Psoas muscle (tissue), 7 donors: ENCODE measurements at regions not wholly inside any gene's neighbourhood (a gene's known extent, or its start where the extent isn't known, plus 50 kb on each side); places are given as distances from the start of the nearest gene placed in this dataset.

ENCODE experiments used
- ATAC-seq, 4 donors: fragments of 200-7000 bp; cut with Tn5 transposase; one replicate each; pipeline ENCODE4 v1.9.1; 2020; ENCODE audit warnings: moderate library complexity in 3 of 4, mild to moderate bottlenecking in 2 of 4
- DNase-seq, 2 donors: peaks; one replicate each; pipeline ENCODE4 v3.0.0-alpha.2; 2020
- H3K27ac ChIP-seq: fragments of 200-600 bp; one replicate; pipeline ENCODE4 v1.8.0; 2022
- H3K27me3 ChIP-seq, 3 donors: fragments of 200-600 bp in 1 of 3; one replicate each; pipeline versions ENCODE4 v1.6.1 to v1.8.0; 2013 to 2022; ENCODE audit warnings: low read length in 2 of 3, mild to moderate bottlenecking in 2 of 3, moderate library complexity in 1 of 3; ENCODE audit not compliant: insufficient read depth in 3 of 3
- H3K36me3 ChIP-seq, 2 donors: fragments of 200-600 bp in 1 of 2; one replicate each; pipeline versions ENCODE4 v1.6.1 to v1.8.0; 2013 to 2022; ENCODE audit warnings: low read depth in 1 of 2, mild to moderate bottlenecking in 1 of 2, moderate library complexity in 1 of 2; ENCODE audit not compliant: insufficient read depth in 1 of 2
- H3K4me1 ChIP-seq: fragments of 200-600 bp; one replicate; pipeline ENCODE4 v1.8.0; 2022
- H3K4me3 ChIP-seq: fragments of 200-600 bp; one replicate; pipeline ENCODE4 v1.8.0; 2022; ENCODE audit warnings: mild to moderate bottlenecking
- H3K9me3 ChIP-seq: fragments of 200-600 bp; one replicate; pipeline ENCODE4 v1.8.0; 2022
- WGBS, 3 donors: extraction: QIAGEN DNeasy Blood & Tissue Kit; methylation state at CpG; one replicate each; pipeline versions ENCODE4 v1.1.6 to v1.1.7; 2013; 5-methylcytosine and 5-hydroxymethylcytosine counted together
- intact Hi-C, 2 donors: fragments of 100-400 bp; cut with DNase I; formaldehyde crosslinking; loops; one replicate each; pipeline versions ENCODE4 v1.11.0 to v1.14.2; 2022
- TF ChIP-seq, protein P1 (sequence below): fragments of 200-600 bp; IDR thresholded peaks from one replicate; pipeline ENCODE4 v1.8.0; 2022; ENCODE audit warnings: antibody characterized with exemption
- donor health status: healthy with polysubstance abuse.
- donor health status: DM: no; HTN: no; CAD: no; lungs with moderate emphysema.
- donor health status: Bipolar disorder and iron deficiency.
- donor health status: healthy.
- donor health status: DM: yes; HTN: yes; CAD: no.
- donor health status: DM: no; HTN: no; CAD: no.
- donor health status: DM: yes; HTN: yes; CAD: no.

DNA sequence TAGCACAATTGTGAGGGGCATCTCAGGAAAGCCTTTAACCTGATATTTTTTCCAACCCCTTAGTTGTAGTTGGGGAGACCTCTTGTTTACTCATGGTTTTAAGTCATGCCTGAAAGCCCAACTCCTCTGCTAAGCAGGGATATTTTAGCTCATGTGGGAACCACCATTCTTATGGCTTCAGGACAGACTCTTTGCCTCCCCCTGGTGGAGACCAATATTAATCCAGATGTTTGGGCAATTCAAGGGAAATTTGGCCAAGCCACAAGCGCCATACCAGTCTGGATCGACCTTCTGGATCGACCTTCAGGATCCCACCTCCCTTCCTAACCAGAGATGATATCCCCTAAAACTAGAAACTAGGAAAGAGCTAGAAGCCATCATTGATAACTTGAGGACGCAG lies 211.2 kb downstream of the C6orf118 start:
- no peaks in the 10 kb centered on the region for H3K27me3 ChIP-seq
- intact Hi-C loops: no loop called here
- ATAC-seq (no peak), DNase-seq (no peak)
- 81 to 92% (median 89%) methylated on average over 4 of the region's 4 CpGs for WGBS, 3 donors
- no peak overlapping the region for H3K4me3 ChIP-seq
- H3K27ac ChIP-seq: no peak overlapping the region
- H3K36me3 ChIP-seq: no peaks in the 10 kb centered on the region
- TF ChIP-seq, protein P1, sequence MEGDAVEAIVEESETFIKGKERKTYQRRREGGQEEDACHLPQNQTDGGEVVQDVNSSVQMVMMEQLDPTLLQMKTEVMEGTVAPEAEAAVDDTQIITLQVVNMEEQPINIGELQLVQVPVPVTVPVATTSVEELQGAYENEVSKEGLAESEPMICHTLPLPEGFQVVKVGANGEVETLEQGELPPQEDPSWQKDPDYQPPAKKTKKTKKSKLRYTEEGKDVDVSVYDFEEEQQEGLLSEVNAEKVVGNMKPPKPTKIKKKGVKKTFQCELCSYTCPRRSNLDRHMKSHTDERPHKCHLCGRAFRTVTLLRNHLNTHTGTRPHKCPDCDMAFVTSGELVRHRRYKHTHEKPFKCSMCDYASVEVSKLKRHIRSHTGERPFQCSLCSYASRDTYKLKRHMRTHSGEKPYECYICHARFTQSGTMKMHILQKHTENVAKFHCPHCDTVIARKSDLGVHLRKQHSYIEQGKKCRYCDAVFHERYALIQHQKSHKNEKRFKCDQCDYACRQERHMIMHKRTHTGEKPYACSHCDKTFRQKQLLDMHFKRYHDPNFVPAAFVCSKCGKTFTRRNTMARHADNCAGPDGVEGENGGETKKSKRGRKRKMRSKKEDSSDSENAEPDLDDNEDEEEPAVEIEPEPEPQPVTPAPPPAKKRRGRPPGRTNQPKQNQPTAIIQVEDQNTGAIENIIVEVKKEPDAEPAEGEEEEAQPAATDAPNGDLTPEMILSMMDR: no peak
- no peaks in the 10 kb centered on the region for H3K4me1 ChIP-seq
- peaks cover 1% of the 10 kb centered on the region for H3K9me3 ChIP-seq

DNA sequence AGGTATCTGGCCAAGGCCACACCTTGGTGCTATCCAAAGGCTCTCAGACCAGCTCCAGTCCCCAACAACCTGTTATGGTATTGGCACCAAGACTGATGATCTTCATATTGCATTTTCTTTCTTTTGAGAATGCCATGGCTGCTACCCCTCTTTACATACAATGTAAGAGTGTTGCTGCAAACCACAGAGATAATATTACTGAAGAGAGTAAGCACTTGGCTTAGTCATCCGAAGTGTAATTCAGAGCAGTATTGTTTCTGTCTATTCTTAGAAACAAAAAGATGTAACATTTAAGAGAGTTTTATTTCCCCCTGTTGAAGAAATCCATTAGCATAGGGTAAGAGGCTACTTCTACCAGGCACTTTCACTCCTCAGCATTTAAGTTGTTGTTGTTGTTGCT lies 212.5 kb downstream of the C6orf118 start:
- Histone ChIP-seq H3K36me3 (no peaks in the 10 kb centered on the region), H3K4me3 (no peak overlapping the region), H3K9me3 (peaks cover 5% of the 10 kb centered on the region), H3K27me3 (no peaks in the 10 kb centered on the region), H3K27ac (no peak overlapping the region), H3K4me1 (no peaks in the 10 kb centered on the region)
- intact Hi-C loops: no loop called here
- TF ChIP-seq, protein P1: no peak
- DNase-seq (no peak), ATAC-seq (no peak)
- 0 to 75% (median 40%) methylated on average over 1 of the region's 1 CpG for WGBS, 3 donors

DNA sequence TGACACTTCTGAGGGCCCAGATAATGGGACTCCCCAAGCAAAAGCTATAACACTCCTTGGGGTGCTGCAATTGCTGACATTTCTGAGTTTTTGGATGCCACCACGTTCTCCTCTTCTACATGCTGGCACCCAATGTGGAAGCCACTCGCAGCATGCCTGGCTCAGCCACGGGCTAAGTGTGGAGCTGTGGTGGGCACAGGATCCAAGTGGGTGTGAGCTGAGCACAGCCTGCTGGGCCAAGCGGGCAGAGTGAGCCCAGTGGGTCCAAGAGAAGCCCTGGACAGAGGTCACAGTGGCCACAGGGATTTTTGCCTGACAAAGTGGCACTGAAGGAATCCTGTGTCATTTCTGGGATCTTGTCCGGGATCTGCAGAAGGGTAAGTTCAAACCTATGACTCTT lies 213.2 kb downstream of the C6orf118 start:
- ATAC-seq: no peak
- WGBS, 3 donors: 79 to 82% (median 79%) methylated on average over 5 of the region's 5 CpGs
- Histone ChIP-seq H3K9me3 (peaks cover 5% of the 10 kb centered on the region), H3K4me1 (no peaks in the 10 kb centered on the region), H3K27me3 (no peaks in the 10 kb centered on the region), H3K4me3 (no peak overlapping the region), H3K36me3 (no peaks in the 10 kb centered on the region), H3K27ac (no peak overlapping the region)
- no peak for DNase-seq
- TF ChIP-seq, protein P1: no peak
- intact Hi-C loops: no loop called here

DNA sequence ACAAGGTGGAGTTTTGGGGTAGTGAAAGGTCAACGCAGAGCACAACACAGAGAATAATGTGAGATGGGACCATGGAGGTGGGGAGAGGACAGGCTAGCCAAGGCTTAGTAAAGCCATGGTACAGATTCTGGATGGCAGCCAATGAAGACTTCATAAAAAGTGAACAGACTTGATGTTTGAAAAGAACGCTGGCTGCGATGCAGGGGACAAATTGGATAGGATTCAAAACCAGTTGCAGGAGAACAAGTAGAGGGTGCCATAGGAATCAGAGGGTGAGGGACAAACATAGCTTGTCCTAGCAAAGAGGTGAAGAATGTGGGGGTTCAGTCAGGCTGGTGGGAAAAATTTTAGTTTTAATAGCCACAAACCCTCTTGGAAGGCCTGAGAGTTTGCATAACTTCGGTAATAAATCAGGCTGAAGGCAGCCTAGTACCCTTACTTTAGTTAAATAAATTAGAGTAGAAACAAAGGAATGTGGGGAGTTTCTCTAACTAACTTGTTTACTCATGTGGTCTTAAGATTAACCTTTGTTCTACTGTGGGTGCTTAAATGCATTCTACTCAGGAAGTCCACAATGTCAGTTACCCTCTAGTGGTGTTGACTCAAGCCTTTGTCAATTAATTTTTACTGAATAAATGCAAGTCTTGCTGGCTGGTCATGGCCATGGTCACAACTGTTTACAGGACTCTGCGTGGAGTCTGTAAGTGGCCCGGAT lies 216.4 kb downstream of the C6orf118 start:
- intact Hi-C loops: no loop called here
- TF ChIP-seq, protein P1: no peak
- ATAC-seq: no peak

More for the DNA sequence above, 216.4 kb downstream of the C6orf118 start:
- H3K27ac ChIP-seq: no peak overlapping the region
- H3K36me3 ChIP-seq: no peaks in the 10 kb centered on the region
- no peak overlapping the region for H3K4me3 ChIP-seq
- H3K4me1 ChIP-seq: no peaks in the 10 kb centered on the region
- peaks cover 5% of the 10 kb centered on the region for H3K9me3 ChIP-seq
- no peaks in the 10 kb centered on the region for H3K27me3 ChIP-seq
- DNase-seq: no peak
- WGBS, 3 donors: 57 to 74% (median 74%) methylated on average over 6 of the region's 6 CpGs
